ENCODE measurements at regions not wholly inside any gene's neighbourhood (a gene's known extent, or its start where the extent isn't known, plus 50 kb on each side); places are given as distances from the start of the nearest gene placed in this dataset.

DNA sequence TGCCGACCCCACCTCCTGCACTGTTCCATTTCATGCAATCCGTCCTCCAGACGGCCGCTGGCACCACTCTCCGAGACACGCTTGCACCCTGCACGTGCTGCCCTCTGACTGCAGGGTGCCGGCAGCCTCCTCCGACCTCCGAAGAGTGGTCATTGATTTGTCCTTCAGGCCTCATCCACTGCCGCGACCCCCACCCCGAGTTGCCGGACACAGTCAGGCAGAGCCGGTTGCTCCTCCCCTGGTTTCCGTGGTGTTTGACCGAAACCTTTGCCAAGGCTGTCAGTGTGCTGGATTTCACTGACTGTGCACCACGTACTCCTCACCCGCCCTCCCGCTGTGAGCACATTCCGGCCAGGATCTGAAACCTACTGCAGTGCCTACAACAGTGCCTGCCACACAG, 156.4 kb upstream of the PDE10A start:
- TF ChIP-seq, protein P1, sequence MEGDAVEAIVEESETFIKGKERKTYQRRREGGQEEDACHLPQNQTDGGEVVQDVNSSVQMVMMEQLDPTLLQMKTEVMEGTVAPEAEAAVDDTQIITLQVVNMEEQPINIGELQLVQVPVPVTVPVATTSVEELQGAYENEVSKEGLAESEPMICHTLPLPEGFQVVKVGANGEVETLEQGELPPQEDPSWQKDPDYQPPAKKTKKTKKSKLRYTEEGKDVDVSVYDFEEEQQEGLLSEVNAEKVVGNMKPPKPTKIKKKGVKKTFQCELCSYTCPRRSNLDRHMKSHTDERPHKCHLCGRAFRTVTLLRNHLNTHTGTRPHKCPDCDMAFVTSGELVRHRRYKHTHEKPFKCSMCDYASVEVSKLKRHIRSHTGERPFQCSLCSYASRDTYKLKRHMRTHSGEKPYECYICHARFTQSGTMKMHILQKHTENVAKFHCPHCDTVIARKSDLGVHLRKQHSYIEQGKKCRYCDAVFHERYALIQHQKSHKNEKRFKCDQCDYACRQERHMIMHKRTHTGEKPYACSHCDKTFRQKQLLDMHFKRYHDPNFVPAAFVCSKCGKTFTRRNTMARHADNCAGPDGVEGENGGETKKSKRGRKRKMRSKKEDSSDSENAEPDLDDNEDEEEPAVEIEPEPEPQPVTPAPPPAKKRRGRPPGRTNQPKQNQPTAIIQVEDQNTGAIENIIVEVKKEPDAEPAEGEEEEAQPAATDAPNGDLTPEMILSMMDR (IDR thresholded peaks at IDR 0.05; ENCODE audit: insufficient read depth, low read length, poor library complexity, severe bottlenecking) = no peak
- TF ChIP-seq EZH2phosphoT487 (conservative IDR thresholded peaks at IDR 0.05; ENCODE audit: low read length) = no peak

All from SU-DHL-6 (cell line).